RWPE1 (cell line): ENCODE measurements at regions not wholly inside any gene's neighbourhood (a gene's known extent, or its start where the extent isn't known, plus 50 kb on each side); places are given as distances from the start of the nearest gene placed in this dataset.

ENCODE experiments used
- CTCF ChIA-PET: fragments of 350-600 bp; sonication (Branson Sonifier 250); formaldehyde crosslinking; extraction: SDS; loops from one replicate; lab custom pipeline; 2021; lab: Yijun Ruan, JAX
- POLR2A ChIA-PET: fragments of 400-600 bp; formaldehyde crosslinking; extraction: SDS; loops from one replicate; lab custom pipeline; 2020; ENCODE audit warnings: antibody characterized with exemption; ENCODE audit not compliant: low non-redundant PET; lab: Yijun Ruan, JAX
- DNase-seq: peaks from one replicate; pipeline ENCODE4 v3.0.0; 2012; ENCODE audit warnings: low spot score
- H3K27ac ChIP-seq: fragments of 450-650 bp; 2 replicates; pipeline ENCODE4 v1.5.1; 2017
- CTCF ChIP-seq: fragments of 450-650 bp; conservative IDR thresholded peaks from 2 replicates; pipeline ENCODE4 v1.5.1; 2017; ENCODE audit warnings: low read depth, mild to moderate bottlenecking

DNA sequence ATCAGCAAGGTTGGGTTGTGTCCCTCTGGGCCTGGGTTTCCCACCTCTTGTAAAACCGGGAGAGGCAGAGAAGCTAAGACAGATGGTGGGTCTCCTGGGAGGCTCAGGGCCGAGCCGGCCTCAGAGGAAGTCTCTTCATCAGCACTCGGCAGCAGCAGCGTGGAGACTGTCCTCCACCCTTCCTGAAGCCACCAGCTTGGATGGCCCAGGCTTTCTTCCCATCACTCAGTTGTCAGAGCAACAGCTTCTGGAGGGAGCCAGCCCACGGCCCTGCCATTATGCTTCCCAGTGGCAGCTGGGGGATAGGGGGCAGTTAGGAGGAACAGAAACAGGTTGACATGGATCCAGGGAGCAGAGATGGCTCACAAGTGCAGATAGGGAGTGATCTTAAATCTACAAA is 191.0 kb downstream of the KATNAL1 start:
- TF ChIP-seq CTCF = no peak
- POLR2A ChIA-PET = no interaction called here
- H3K27ac ChIP-seq = no peak overlapping the region
- DNase-seq = no peak
- CTCF ChIA-PET = interaction anchor here (0.7 kb wide), 1 partner anchor 530 kb away, joined by 3 read pairs; no protein-coding TSS in a partner anchor

GRCh38 chr13:30115257-30115600 is 192.1 kb downstream of the KATNAL1 start:
- no peak for DNase-seq
- H3K27ac ChIP-seq = peak overlapping the region; percentile 62
- TF ChIP-seq CTCF = peak; percentile 55
- POLR2A ChIA-PET = no interaction called here
- CTCF ChIA-PET = interaction anchor here (0.6 to 2.3 kb wide), 22 partner anchors 8 to 993 kb away, joined by 3 to 16 read pairs (median 4); partner anchors contain the start of gene UBL3

DNA sequence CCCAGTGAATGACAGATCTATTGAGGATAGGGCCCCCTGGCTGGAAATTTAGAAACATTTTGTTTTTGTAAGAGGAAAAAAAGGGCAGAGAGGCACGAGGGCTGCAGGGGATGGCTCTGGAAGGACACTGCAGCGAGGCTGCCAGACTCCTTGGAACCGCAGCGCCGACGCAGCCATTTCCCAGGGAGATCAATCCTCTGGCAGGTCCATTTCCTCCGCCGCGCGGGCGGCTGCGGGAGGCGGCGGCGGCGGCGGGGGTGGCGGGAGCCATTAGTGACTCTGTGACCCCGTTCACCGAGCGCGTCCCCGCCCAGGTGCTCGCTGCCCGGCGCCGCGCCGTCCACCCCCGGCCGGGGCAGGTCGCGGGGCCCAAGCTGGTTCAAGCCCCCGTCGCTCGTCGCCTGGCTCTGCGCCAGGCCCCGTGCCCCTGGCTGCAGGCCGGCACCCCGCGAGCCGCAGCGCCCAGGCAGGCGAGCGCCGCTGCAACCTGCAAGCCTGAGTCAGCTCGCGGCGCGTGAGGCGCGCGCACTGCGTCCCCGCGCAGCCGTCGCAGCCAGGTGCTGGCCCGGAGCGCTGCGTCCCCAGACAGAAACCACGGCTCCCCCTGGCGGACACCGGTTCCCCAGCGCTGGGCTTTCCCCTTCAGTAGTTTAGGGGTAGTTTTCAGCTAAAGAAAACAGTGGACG is 192.6 kb downstream of the KATNAL1 start:
- POLR2A ChIA-PET = no interaction called here
- peak overlapping the region; percentile 62 for H3K27ac ChIP-seq
- peak; percentile 93 for TF ChIP-seq CTCF
- peak; percentile 78 for DNase-seq
- CTCF ChIA-PET = interaction anchor here (0.6 to 2.3 kb wide), 25 partner anchors 8 to 994 kb away, joined by 3 to 16 read pairs (median 4); partner anchors contain the start of gene UBL3

DNA sequence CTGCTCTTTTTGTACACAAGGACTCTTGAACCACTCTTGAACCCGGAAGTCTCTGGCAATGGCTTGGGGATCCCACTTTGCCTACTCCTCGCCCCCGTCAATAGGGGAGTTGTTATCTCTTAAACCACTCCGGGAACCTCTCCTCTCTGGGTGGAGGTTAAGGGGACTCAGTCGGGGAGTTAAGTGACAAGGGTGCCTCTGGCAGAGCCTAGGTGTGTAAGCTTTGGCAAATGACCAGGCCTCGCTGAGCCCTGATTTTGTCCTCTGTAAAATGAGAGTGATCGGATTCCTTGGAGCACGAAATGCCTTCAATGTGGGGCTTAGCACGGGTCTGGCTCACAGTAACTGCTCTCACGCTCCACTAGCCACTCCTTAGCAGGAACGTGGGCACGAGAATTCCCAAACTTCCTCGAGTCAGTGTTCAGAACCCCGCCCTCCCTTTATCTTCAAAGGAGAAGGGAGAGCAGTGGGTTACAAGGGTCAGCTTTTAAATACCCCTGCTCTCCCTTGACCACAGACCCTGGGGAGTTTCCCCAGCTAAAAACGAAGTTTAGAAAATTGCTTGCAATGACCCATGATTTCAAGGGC is 193.3 kb downstream of the KATNAL1 start:
- POLR2A ChIA-PET = no interaction called here
- TF ChIP-seq CTCF = no peak
- H3K27ac ChIP-seq = peak overlapping the region; percentile 62
- CTCF ChIA-PET = interaction anchor here (0.6 to 2.3 kb wide), 12 partner anchors 8 to 755 kb away, joined by 3 to 16 read pairs (median 8); partner anchors contain the start of gene UBL3
- DNase-seq = no peak

GRCh38 chr13:30113551-30113950 is 193.8 kb downstream of the KATNAL1 start:
- DNase-seq = no peak
- TF ChIP-seq CTCF = no peak
- POLR2A ChIA-PET = no interaction called here
- H3K27ac ChIP-seq = no peak overlapping the region
- CTCF ChIA-PET = interaction anchor here (0.6 to 2.0 kb wide), 4 partner anchors 8 to 266 kb away, joined by 3 to 23 read pairs (median 10); partner anchors contain the start of gene UBL3

- ChIA-PET POLR2A (no interaction called here), CTCF (interaction anchor here (0.5 to 1.7 kb wide), 16 partner anchors 8 to 780 kb away, joined by 3 to 23 read pairs (median 3); no protein-coding TSS in a partner anchor)
- peak; percentile 99 for TF ChIP-seq CTCF
- DNase-seq = peak; percentile 79
- H3K27ac ChIP-seq = no peak overlapping the region
Measured at GRCh38 chr13:30112602-30113435, 194.5 kb downstream of the KATNAL1 start.
